ENCODE measurements at regions not wholly inside any gene's neighbourhood (a gene's known extent, or its start where the extent isn't known, plus 50 kb on each side); places are given as distances from the start of the nearest gene placed in this dataset.

- Histone ChIP-seq H2BK12ac (ENCODE audit: low read depth, low read length) (no peak overlapping the region), H3K9ac (replicated peaks in 1 of 4; ENCODE audit: extremely low read depth in 1 of 4, low read depth in 3 of 4, low read length in 3 of 4) (no peak overlapping the region), H3K4me2 (ENCODE audit: insufficient read depth in 1 of 2, low read depth in 2 of 2, low read length in 2 of 2) (peak overlapping the region; percentile 48 to 93), H3K56ac (replicated peaks; ENCODE audit: insufficient read length, low read depth, low read length) (no peak overlapping the region), H3K79me2 (ENCODE audit: control insufficient read depth in 1 of 2, insufficient read depth in 2 of 2, low read length in 2 of 2) (no peaks in the 10 kb centered on the region), H2BK20ac (ENCODE audit: low read length) (peak overlapping the region; percentile 27; the same call in 1 of the 2 replicates), H2AK5ac (ENCODE audit: low read depth, low read length) (0 out of 2 replicates have a peak overlapping the region, but pooled peaks have one; percentile 14), H2BK5ac (ENCODE audit: low read depth, low read length) (peak overlapping the region; percentile 28; the same call in 1 of the 2 replicates), H3K18ac (ENCODE audit: extremely low read depth, low read length) (peak overlapping the region; percentile 56; the same call in 1 of the 2 replicates), H3K23ac (ENCODE audit: insufficient read length) (no peak overlapping the region), H4K91ac (replicated peaks; ENCODE audit: insufficient read length, low read length) (peak overlapping the region; percentile 30), H3K4me1 (replicated peaks in 1 of 4; ENCODE audit: control insufficient read depth in 3 of 4, insufficient read depth in 4 of 4, low read length in 3 of 4) (peaks cover 0 to 12% (median 9%) of the 10 kb centered on the region in 4 experiments; a peak in 6 of 7 replicates), H4K20me1 (replicated peaks in 1 of 2; ENCODE audit: control insufficient read depth in 1 of 2, insufficient read depth in 2 of 2, low read length in 2 of 2) (peaks cover 0 to 10% of the 10 kb centered on the region in 2 experiments), H3K27ac (ENCODE audit: low read depth, low read length) (no peak overlapping the region), H4K8ac (ENCODE audit: extremely low read depth, insufficient read depth, low read length) (no peak overlapping the region), H3K9me3 (ENCODE audit: insufficient read depth in 2 of 2, low read depth in 1 of 2, low read length in 1 of 2) (no peaks in the 10 kb centered on the region), H3K79me1 (ENCODE audit: low read depth, low read length) (peaks cover 4% of the 10 kb centered on the region; the same call in 1 of the 2 replicates), H2BK120ac (replicated peaks; ENCODE audit: low read depth, low read length) (no peak overlapping the region), H2AFZ (ENCODE audit: low read length) (no peak overlapping the region), H3K14ac (ENCODE audit: insufficient read length) (no peak overlapping the region), H3K4me3 (ENCODE audit: extremely low read depth in 1 of 4, insufficient read depth in 2 of 4, low read depth in 3 of 4, low read length in 4 of 4) (peak overlapping the region; percentile 45 to 73 (median 52); a peak in 7 of 8 replicates), H3K4ac (replicated peaks; ENCODE audit: insufficient read length, low read depth, low read length) (no peak overlapping the region), H3K27me3 (replicated peaks in 1 of 4; ENCODE audit: control insufficient read depth in 3 of 4, extremely low read depth in 1 of 4, insufficient read depth in 3 of 4, low read length in 3 of 4) (peaks cover 0 to 14% (median 10%) of the 10 kb centered on the region in 4 experiments; a peak in 5 of 7 replicates), H3K23me2 (ENCODE audit: low read depth, low read length) (peaks cover 10% of the 10 kb centered on the region; the same call in 1 of the 2 replicates), H2BK15ac (ENCODE audit: low read length) (peak overlapping the region; percentile 83; the same call in 1 of the 2 replicates), H4K5ac (ENCODE audit: insufficient read length, low read depth, low read length) (no peak overlapping the region), H3K36me3 (ENCODE audit: control insufficient read depth in 2 of 4, insufficient read depth in 4 of 4, low read length in 3 of 4) (0 out of 8 replicates have a peak, but pooled peaks cover 0 to 2% (median 0%) of the 10 kb centered on the region in 4 experiments)
- WGBS, 2 experiments (ENCODE audit: extremely low coverage in 1 of 2, insufficient coverage in 1 of 2, insufficient read length in 1 of 2, insufficient replicate concordance in 2 of 2, low coverage in 1 of 2, low lambda C conversion rate in 2 of 2, missing lambda C conversion rate in 1 of 2): 52% methylated on average over 4 of the region's 4 CpGs; no CpG with 5 or more reads in 1 of the 2 experiments
- FAIRE-seq (no peak), DNase-seq (ENCODE audit: low read depth in 1 of 2, low spot score in 2 of 2) (no peak)
- ChIA-PET CTCF (ENCODE audit: partially characterized antibody) (interaction anchor here (0.7 to 2.3 kb wide), 30 partner anchors 8 to 340 kb away, joined by 3 to 10 read pairs (median 4); no protein-coding TSS in a partner anchor), POLR2A (ENCODE audit: partially characterized antibody) (interaction anchor here (1.1 to 2.2 kb wide), 2 partner anchors 61 to 88 kb away, joined by 3 to 4 read pairs; partner anchors contain the start of gene GRIP2)
- TF ChIP-seq ATF2 (IDR thresholded peaks at IDR 0.05; ENCODE audit: low read length) (no peak), NANOG (IDR thresholded peaks at IDR 0.05; ENCODE audit: insufficient read depth, low read depth, low read length, poor library complexity, severe bottlenecking) (no peak), KDM1A (IDR thresholded peaks at IDR 0.05; ENCODE audit: borderline replicate concordance, low read length) (no peak), MAX (IDR thresholded peaks at IDR 0.05) (no peak), NRF1 (IDR thresholded peaks at IDR 0.05; ENCODE audit: low read depth, low read length) (no peak), BACH1 (IDR thresholded peaks at IDR 0.05; ENCODE audit: low read length) (no peak), TEAD4 (IDR thresholded peaks at IDR 0.05; ENCODE audit: low read depth, low read length) (no peak), CBX5 (IDR thresholded peaks at IDR 0.05; ENCODE audit: low read depth, low read length) (no peak), RBBP5 (IDR thresholded peaks at IDR 0.05; ENCODE audit: borderline replicate concordance, low read depth, low read length) (no peak)
These were observed 49.9 kb upstream of the CCDC174 start for GRCh38 chr3:14601692-14602005.

Data from H1 (cell line).